Pancreas (tissue), 10 donors: ENCODE measurements at regions not wholly inside any gene's neighbourhood (a gene's known extent, or its start where the extent isn't known, plus 50 kb on each side); places are given as distances from the start of the nearest gene placed in this dataset.

Experiments used
- ATAC-seq, 4 donors: fragments of 200-7000 bp; cut with Tn5 transposase; one replicate each; pipeline versions ENCODE4 v1.8.0 to v1.9.1; 2020; ENCODE audit warnings: mild to moderate bottlenecking in 4 of 4, moderate library complexity in 4 of 4
- DNase-seq, 6 donors: peaks; one replicate each; pipeline ENCODE4 v3.0.0-alpha.2; 2020
- FAIRE-seq: peaks from 2 replicates; lab custom pipeline; 2012; peaks lifted over from hg19 to GRCh38; lab: Jason Lieb, UNC
- H3K27ac ChIP-seq, 4 donors: fragments of 200-600 bp; sonication (generic); 1 replicate in 3 of 4; 2 replicates in 1 of 4; pipeline versions ENCODE4 v1.5.0 to v1.8.0; 2020
- H3K27me3 ChIP-seq, 4 donors: fragments of 200-600 bp; one replicate each; pipeline ENCODE4 v1.8.0; 2021
- H3K36me3 ChIP-seq, 3 donors: fragments of 200-600 bp; sonication (generic) in 1 of 3; one replicate each; pipeline versions ENCODE4 v1.5.0 to v1.8.0; 2020 to 2021
- H3K4me1 ChIP-seq, 3 donors: fragments of 200-600 bp; one replicate each; pipeline ENCODE4 v1.8.0; 2021
- H3K4me3 ChIP-seq, 4 donors: fragments of 200-600 bp; sonication (generic) in 2 of 4; one replicate each; pipeline versions ENCODE4 v1.5.0 to v1.8.0; 2020 to 2021
- H3K9me3 ChIP-seq, 4 donors: fragments of 200-600 bp; one replicate each; pipeline ENCODE4 v1.8.0; 2021
- CTCF ChIP-seq, 4 donors: fragments of 200-600 bp; sonication (generic) in 3 of 4; IDR thresholded peaks; one replicate each; pipeline versions ENCODE4 v1.5.0 to v1.8.0; 2021; ENCODE audit warnings: antibody characterized with exemption in 4 of 4
- WGBS, 2 donors: extraction: QIAGEN DNeasy Blood & Tissue Kit; methylation state at CpG; one replicate each; pipeline ENCODE4 v1.1.7; 2013; 5-methylcytosine and 5-hydroxymethylcytosine counted together
- intact Hi-C, 3 donors: fragments of 100-400 bp; cut with DNase I; formaldehyde crosslinking; loops; one replicate each; pipeline versions ENCODE4 v1.11.1 to v1.14.2; 2022
- donor health status: healthy with polysubstance abuse.
- donor health status: DM: no; HTN: no; CAD: no; lungs with moderate emphysema.
- donor health status: DM: no; HTN: no; CAD: no.
- donor health status: control.
- donor health status: control.
- donor health status: Bipolar disorder and iron deficiency.
- donor health status: DM: yes; HTN: yes; CAD: no.
- donor health status: DM: no; HTN: no; CAD: no.
- donor health status: DM: no; HTN: no; CAD: no.
- donor health status: DM: yes; HTN: yes; CAD: no.

GRCh38 chr12:53806721-53807120, 54.9 kb upstream of the CISTR start:
- ATAC-seq (no peak), DNase-seq (no peak), FAIRE-seq (no peak)
- Histone ChIP-seq H3K36me3 (no peaks in the 10 kb centered on the region), H3K4me3 (no peak overlapping the region), H3K4me1 (no peaks in the 10 kb centered on the region), H3K9me3 (no peaks in the 10 kb centered on the region), H3K27ac (no peak overlapping the region), H3K27me3 (peaks cover 0 to 3% (median 0%) of the 10 kb centered on the region in 4 donors)
- intact Hi-C loops = no loop called here
- 67 to 75% methylated on average over 7 of the region's 7 CpGs for WGBS, 2 donors
- no peak for TF ChIP-seq CTCF (IDR thresholded peaks at IDR 0.05)

GRCh38 chr12:53807322-53807860, 55.6 kb upstream of the CISTR start:
- ATAC-seq (no peak), DNase-seq (no peak), FAIRE-seq (no peak)
- intact Hi-C loops = no loop called here
- Histone ChIP-seq H3K27ac (no peak overlapping the region), H3K36me3 (no peaks in the 10 kb centered on the region), H3K4me1 (no peaks in the 10 kb centered on the region), H3K4me3 (no peak overlapping the region), H3K27me3 (peaks cover 0 to 3% (median 0%) of the 10 kb centered on the region in 4 donors), H3K9me3 (no peaks in the 10 kb centered on the region)
- no peak for TF ChIP-seq CTCF (IDR thresholded peaks at IDR 0.05)
- 59 to 66% methylated on average over 8 of the region's 8 CpGs for WGBS, 2 donors

- no peak overlapping the region for H3K4me3 ChIP-seq
- H3K36me3 ChIP-seq = no peaks in the 10 kb centered on the region
- peaks cover 0 to under 1% (median 0%) of the 10 kb centered on the region in 4 donors for H3K27me3 ChIP-seq
- ATAC-seq (no peak), DNase-seq (no peak), FAIRE-seq (no peak)
- no peak overlapping the region for H3K27ac ChIP-seq
- no peaks in the 10 kb centered on the region for H3K9me3 ChIP-seq
- no peak for TF ChIP-seq CTCF (IDR thresholded peaks at IDR 0.05)
- H3K4me1 ChIP-seq = no peaks in the 10 kb centered on the region
- intact Hi-C loops = no loop called here
- 57 to 62% methylated on average over 5 of the region's 5 CpGs for WGBS, 2 donors
Measured at GRCh38 chr12:53808023-53808705, 56.4 kb upstream of the CISTR start.

GRCh38 chr12:53809005-53809404, 57.2 kb upstream of the CISTR start:
- FAIRE-seq = no peak
- ATAC-seq = no peak
- no peaks in the 10 kb centered on the region for H3K4me1 ChIP-seq
- no peak for DNase-seq
- H3K9me3 ChIP-seq = no peaks in the 10 kb centered on the region
- WGBS, 2 donors = 50 to 56% methylated on average over 3 of the region's 3 CpGs
- H3K27me3 ChIP-seq = no peaks in the 10 kb centered on the region
- no peaks in the 10 kb centered on the region for H3K36me3 ChIP-seq
- H3K27ac ChIP-seq = no peak overlapping the region
- intact Hi-C loops = no loop called here
- no peak overlapping the region for H3K4me3 ChIP-seq
- TF ChIP-seq CTCF (IDR thresholded peaks at IDR 0.05) = no peak

- no peak for ATAC-seq
Measured at GRCh38 chr12:53810950-53811349, 59.2 kb upstream of the CISTR start.

More at GRCh38 chr12:53810950-53811349, 59.2 kb upstream of the CISTR start:
- no peaks in the 10 kb centered on the region for H3K27me3 ChIP-seq
- no peak overlapping the region for H3K27ac ChIP-seq
- no peaks in the 10 kb centered on the region for H3K36me3 ChIP-seq
- H3K9me3 ChIP-seq = no peaks in the 10 kb centered on the region
- no peak for TF ChIP-seq CTCF (IDR thresholded peaks at IDR 0.05)
- no peak overlapping the region for H3K4me3 ChIP-seq
- WGBS, 2 donors = 56 to 71% methylated on average over 1 of the region's 1 CpG
- no peaks in the 10 kb centered on the region for H3K4me1 ChIP-seq
- DNase-seq (no peak), FAIRE-seq (no peak)
- intact Hi-C loops = no loop called here
